A172 (cell line): ENCODE measurements at regions not wholly inside any gene's neighbourhood (a gene's known extent, or its start where the extent isn't known, plus 50 kb on each side); places are given as distances from the start of the nearest gene placed in this dataset.
"Not testable (repeated sequence)": the region's sequence is repeated elsewhere in the genome, so short reads cannot be mapped to it uniquely, and the experiment has no call there.

Experiments
- DNase-seq: peaks from one replicate; pipeline ENCODE4 v3.0.0-alpha.2; 2015; ENCODE audit warnings: low spot score

GRCh38 chr5:89218364-89218763, 335.4 kb upstream of the MEF2C start:
- DNase-seq, result no peak

DNA sequence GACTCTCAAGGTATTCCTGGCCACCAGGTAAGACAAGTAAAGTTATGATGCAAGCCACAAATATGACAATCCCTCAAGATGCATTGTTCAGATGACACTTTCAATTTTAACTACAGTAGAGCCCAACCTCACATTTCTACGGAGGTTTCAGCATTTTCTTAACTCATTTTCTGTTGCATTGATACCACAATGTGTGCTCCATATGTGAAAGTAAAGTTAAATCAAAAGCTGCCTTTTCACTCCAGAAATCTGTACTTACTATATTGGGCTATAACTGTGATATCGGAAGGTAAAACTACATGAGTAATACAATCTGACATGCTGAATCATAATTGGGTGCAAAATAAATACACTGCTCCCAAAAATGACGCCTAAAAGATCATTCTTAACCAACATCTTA, 333.6 kb upstream of the MEF2C start:
- DNase-seq, result no peak

DNA sequence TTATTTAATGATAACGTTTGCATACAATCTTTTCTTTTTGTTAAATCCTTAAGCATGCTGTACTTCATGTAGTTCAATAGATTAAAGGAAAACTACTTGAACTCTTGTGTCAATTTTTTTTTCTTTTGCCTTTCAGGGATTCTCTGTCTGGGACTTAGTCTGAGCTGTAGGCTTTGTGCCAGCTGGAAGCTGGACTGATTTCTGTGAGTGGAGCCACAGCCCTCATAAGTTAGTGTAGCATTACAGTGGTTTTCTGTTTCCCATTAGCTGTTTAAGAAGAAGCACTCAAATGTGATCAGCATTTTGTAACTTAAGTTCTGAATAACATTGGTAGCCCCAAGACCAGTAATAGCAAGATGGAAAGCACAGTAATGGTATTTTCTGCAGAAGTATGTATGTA, 330.6 kb upstream of the MEF2C start:
- DNase-seq, result no peak

GRCh38 chr5:89211836-89212235, 328.9 kb upstream of the MEF2C start:
- peak; percentile 70 for DNase-seq

GRCh38 chr5:89208811-89209210, 325.8 kb upstream of the MEF2C start:
- no peak for DNase-seq

- DNase-seq, result no peak
Observed at GRCh38 chr5:89208392-89208791, 325.4 kb upstream of the MEF2C start.

DNA sequence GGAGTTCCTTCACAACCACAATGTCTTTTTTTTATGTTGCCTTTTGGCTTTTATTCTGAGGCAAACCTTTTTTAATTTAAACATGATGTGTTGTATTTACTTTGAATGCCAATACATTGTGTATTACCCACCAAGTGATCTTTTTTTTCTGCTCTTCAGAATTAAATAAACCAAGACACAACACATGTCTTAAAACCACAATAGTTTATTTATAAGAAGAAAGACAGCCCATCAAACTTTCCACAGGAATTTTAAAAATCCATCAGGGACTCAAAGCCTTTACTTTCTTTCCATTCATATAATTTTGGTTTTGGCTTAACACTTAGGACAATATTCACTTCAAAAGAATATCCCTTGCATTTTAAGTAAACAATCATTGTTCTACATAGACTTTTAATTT, 321.8 kb upstream of the MEF2C start:
- DNase-seq, result peak; percentile 8

DNA sequence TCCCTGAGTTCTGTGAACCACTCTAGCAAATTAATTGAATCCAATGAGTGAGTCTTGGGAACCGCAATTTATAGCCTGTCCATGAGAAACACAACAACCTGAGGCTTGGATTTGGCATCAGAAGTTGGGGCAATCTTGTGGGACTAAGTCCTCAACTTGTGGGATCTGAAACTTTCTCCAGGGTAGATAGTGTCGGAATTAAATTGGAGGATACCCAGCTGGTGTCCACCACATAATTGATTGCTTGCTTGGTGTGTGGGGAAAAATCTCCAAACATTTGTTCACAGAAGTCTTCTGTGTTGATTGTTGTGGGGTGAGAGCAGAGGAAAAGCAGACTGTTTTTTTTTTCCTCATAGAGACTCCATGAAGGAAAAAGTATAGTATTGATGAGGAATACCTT, 320.6 kb upstream of the MEF2C start:
- no peak for DNase-seq

DNA sequence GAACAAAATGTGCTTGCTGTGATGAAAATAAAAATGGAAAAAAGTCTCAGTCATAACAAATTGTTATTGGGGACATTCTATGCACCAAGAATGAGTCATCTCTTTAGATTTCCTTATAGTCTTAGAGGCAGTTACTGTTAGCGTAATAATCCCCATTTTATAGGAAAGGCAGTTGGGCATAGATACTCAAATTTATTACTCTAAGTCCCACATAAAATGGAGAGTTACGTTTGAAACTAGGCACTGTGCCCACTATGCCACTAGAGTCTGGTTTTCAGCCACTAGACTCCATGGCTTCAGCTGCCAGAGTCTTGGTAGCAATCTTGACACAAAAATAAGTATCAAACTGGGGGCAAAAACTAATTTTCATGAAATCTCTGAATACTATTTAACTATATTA, 317.9 kb upstream of the MEF2C start:
- DNase-seq, result no peak

GRCh38 chr5:89199306-89199705, 316.3 kb upstream of the MEF2C start:
- no peak for DNase-seq

DNA sequence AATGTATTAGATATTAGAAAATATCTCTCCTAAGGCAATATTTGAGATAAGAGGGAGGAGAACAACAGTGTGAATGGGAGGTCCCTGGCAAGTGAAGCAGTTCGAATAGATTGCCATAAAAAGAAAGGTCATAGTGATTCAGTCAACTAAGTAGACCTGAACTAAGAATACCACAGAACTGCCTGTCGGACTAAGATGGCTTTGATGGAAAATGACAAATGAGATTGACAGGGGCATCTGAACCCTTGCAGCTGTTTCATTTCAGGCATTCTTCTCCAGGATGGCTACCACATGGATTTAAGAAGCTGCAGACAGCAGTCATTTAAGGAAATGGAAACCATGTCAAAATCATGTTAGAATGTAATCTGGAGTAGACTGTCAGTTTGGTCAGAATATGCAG, 308.4 kb upstream of the MEF2C start:
- no peak for DNase-seq

DNA sequence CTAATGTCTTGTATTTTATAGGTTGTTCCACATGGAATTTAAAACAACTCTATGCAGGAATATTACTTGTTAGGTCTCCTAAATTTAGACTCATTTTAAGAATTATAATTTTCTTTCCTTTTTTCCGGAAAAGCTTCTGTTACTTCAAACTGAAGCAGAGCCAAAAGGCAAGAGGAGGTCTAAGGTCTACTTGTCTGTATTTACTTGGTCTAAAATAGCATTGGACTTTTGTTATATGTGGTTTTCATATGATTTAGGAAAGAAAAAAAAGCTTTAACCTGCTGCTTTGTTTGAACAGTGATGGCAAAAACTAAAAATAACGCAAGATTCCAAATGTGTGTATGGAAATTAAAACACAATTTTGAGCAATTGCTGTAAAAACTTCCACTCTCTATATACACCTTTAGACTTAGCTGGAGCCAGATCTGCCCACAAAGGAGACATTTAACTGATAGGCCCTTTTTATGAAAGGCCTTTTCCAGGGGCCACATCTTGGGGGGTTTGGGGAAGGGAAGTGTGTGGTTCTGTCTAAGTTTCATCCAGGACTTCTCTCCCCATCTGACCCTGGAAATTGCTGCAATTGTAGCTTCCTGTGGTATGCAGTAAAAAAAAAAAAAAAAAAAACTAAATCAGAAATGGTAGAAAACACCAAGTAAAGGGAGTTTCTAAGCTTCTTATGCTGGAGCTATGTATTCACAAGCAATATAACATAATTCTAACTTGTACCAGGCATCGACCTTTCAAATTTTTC, 307.7 kb upstream of the MEF2C start:
- DNase-seq, result no peak

DNA sequence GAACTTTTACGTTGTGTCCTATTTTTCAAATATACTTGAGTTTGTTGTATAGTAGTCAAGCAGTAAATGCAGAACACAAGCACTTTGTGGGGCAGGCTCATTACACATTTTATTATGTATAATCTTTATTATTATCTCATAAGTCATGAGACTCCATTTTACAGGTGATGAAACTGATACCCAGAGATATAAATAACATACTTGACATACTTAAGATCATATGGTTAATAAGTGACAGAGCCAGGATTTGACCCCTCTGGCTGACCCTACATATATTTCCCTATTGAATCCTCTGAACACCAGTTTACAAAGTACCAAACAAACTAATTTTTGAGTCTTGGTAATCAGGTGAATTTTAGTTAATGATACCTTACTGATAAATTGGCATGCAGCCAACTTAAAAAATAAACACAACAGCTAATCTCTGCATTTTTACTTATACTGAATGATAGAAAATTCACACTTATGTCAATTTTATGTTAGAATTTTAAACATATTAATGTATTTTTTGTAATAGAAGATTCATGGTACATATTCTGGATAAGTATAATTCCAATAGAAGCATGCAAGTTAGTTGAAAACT, 305.0 kb upstream of the MEF2C start:
- DNase-seq, result no peak

- no peak for DNase-seq
Observed at GRCh38 chr5:89187268-89187667, 304.3 kb upstream of the MEF2C start.

DNA sequence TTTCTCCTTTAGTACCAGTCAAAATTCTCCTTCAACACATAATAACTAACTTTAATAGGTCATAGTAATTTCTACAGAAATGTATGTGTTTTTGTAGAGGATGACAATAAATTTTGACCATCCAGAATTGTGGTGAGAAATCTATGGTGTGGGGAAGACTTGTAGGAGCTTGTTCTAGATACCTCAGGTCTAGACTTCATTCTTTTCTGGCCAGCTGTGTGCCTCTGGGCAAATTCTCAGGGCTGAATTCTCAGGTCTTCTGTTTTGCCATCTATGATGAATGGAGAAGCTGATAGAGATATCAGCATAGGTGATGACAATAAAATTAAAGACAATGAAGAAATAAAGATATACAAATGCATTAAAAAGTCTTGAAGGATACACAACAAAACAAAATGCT, 298.6 kb upstream of the MEF2C start:
- DNase-seq, result no peak

DNA sequence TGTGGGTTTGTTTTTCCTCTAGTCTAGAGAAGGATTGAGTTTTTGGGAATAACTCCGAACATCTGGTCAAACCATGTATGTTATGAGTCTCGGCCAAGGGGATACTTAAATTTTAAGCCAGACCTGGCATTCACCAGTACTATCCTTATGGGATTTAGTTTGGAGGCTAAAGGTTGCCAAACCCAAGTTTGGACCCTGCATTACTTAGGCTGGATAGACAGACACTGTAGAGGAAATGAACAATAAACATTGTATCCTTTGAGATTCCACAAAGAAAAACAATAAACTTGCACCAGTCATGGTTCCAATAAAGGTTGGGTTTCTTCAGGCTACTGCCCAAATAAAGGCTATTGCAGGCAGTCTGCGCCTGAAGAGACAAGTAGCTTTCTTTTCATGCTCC, 296.7 kb upstream of the MEF2C start:
- DNase-seq, result no peak

DNA sequence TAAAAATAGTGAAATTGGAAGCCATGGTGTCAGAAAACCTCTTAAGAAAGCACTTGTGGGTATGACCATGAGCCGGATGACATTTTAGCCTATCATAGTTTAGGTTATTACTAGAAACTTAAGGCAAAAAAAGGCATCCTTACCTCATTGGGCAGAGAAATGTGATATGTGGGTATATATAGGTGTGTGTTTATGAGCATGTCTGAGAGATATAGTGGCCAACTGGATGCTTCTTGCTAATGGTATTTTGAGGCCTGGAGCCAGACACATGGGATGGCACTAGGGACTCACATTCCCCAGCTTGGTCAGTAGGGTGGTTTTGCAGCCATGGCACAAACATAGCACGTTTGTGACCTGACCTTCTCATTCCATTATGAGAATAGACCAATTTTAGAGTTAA, 295.6 kb upstream of the MEF2C start:
- no peak for DNase-seq

GRCh38 chr5:89173528-89173927, 290.5 kb upstream of the MEF2C start:
- no peak for DNase-seq

GRCh38 chr5:89168766-89169165, 285.8 kb upstream of the MEF2C start:
- DNase-seq, result no peak

DNA sequence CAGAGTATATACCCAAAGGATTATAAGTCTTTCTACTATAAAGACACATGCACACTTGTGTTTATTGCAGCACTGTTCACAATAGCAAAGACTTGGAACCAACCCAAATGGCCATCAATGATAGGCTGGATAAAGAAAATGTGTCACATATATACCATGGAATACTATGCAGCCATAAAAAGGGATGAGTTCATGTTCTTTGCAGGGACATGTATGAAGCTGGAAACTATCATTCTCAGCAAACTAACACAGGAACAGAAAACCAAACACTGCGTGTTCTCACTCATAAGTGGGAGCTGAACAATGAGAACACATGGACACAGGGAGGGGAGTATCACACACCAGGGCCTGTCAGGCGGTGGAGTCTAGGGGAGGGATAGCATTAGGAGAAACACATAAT, 281.7 kb upstream of the MEF2C start:
- not testable (repeated sequence) for DNase-seq

- no peak for DNase-seq
Observed at GRCh38 chr5:89156226-89156625, 273.2 kb upstream of the MEF2C start.

GRCh38 chr5:89147031-89147430, 264.0 kb upstream of the MEF2C start:
- no peak for DNase-seq

DNA sequence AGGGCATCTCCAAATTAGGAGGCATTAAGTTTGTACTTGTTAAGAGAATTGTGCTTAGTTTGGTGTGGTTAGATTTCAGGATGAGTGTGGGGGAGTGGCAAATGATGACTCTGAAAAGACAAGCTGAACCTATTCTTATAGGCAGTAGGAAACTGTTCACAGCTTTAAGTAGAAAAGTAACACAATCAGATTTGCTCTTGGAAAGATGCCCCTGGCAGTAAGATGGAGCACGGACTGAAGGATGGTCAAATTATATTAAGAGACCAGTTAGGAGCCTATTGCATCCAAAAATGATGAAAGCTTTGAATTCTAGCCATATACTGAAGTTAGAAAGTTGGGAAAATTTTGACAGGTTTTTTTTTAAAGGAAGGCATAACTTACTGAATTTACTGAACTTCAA, 254.2 kb upstream of the MEF2C start:
- no peak for DNase-seq

DNA sequence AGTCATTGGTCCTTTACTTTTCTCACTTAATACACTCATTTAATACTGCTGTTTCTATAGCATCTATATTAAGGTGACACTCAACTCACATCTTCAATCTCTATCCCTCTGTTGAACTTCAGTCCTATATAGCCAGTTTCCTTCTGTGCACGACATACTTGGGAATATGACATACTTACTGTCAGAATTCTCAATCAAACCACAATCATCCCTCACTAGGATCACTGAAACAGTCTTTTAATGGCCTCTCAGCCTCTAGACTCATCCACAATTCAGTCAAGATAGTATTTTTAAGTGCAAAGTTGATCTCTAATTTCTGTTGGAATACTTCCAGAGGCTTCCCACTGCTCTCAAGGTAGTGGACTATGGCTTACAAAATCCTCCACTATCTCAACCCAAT, 251.0 kb upstream of the MEF2C start:
- DNase-seq, result no peak
